ENCODE measurements at regions not wholly inside any gene's neighbourhood (a gene's known extent, or its start where the extent isn't known, plus 50 kb on each side); places are given as distances from the start of the nearest gene placed in this dataset.

DNA sequence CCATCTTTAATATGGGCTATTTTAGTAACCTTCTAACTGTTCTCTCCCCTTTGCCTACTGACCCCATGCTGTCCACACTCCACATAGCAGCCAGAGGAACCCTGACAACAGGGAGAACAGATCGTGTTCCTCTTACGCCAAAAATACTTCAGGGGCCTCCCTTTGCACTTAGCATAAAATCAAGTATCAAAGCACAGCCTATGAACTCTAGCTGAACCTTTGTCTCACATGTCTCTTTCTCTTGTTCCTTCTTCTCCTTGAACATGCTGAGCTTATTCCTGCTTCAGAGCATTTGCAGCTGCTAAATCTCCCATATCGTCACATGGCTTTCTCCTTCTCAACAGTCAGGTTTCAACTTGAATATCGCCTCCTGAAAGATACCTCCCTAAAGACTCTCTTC is 698.8 kb upstream of the C9orf72 start:
- Histone ChIP-seq H3K9me3 (ENCODE audit: control insufficient read depth in 3 of 3, low read length in 3 of 3) (no peaks in the 10 kb centered on the region), H3K4me1 (ENCODE audit: control insufficient read depth in 3 of 3, insufficient read depth in 3 of 3, low read length in 3 of 3) (no peaks in the 10 kb centered on the region), H3K27ac (ENCODE audit: low read depth, low read length) (no peak overlapping the region), H3K36me3 (ENCODE audit: control insufficient read depth in 3 of 3, insufficient read depth in 3 of 3, low read length in 3 of 3) (no peaks in the 10 kb centered on the region), H3K27me3 (ENCODE audit: control insufficient read depth in 3 of 3, insufficient read depth in 3 of 3, low read length in 3 of 3) (no peaks in the 10 kb centered on the region), H3K9ac (ENCODE audit: low read depth in 1 of 3, low read length in 3 of 3) (no peak overlapping the region), H3K4me3 (ENCODE audit: low read length in 3 of 3) (no peak overlapping the region)

DNA sequence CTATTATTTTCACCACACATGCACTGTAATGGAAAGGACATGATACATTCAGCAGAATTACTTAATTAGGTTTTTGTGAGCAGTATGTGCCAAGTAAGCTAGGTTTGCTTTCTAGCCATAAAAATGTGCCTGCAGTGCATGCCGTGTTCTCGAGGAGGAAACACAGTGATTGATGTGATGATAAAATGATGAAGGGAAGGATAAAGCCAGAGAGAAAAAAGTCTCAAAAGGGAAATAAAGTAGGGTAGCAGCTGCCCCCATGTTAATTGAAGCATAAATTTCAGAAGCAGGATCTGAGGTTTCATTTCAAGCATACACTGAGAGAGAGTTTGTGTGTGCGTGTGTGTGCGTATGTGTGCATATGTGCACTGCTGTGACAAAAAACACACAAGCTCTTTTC is 714.2 kb upstream of the C9orf72 start:
- no peaks in the 10 kb centered on the region for H3K9me3 ChIP-seq (ENCODE audit: control insufficient read depth in 3 of 3, low read length in 3 of 3)
- no peaks in the 10 kb centered on the region for H3K36me3 ChIP-seq (ENCODE audit: control insufficient read depth in 3 of 3, insufficient read depth in 3 of 3, low read length in 3 of 3)
- H3K9ac ChIP-seq (ENCODE audit: low read depth in 1 of 3, low read length in 3 of 3): no peak overlapping the region
- H3K27me3 ChIP-seq (ENCODE audit: control insufficient read depth in 3 of 3, insufficient read depth in 3 of 3, low read length in 3 of 3): no peaks in the 10 kb centered on the region
- H3K27ac ChIP-seq (ENCODE audit: low read depth, low read length): no peak overlapping the region
- H3K4me3 ChIP-seq (ENCODE audit: low read length in 3 of 3): no peak overlapping the region
- no peaks in the 10 kb centered on the region for H3K4me1 ChIP-seq (ENCODE audit: control insufficient read depth in 3 of 3, insufficient read depth in 3 of 3, low read length in 3 of 3)

DNA sequence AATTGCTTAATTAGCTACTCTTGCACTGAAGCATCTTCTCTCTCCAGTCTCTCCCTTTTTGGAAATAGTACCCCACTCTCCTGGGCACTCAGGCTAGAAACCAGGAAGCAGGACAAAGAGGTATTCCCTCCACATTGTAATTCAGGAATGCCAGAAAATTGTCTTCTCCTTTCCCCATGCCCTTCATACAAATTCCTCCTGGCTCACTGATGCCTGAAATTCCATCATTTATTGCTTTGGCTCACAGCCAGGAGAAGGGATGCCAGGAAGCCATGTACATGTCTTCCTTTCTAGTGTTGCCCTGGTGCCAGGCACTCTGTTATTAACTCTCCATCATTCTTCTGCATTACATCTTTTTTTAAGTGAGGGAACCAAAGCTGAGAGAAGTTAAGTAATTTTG is 716.5 kb upstream of the C9orf72 start:
- Histone ChIP-seq H3K9me3 (ENCODE audit: control insufficient read depth in 3 of 3, low read length in 3 of 3) (no peaks in the 10 kb centered on the region), H3K27ac (ENCODE audit: low read depth, low read length) (no peak overlapping the region), H3K4me1 (ENCODE audit: control insufficient read depth in 3 of 3, insufficient read depth in 3 of 3, low read length in 3 of 3) (no peaks in the 10 kb centered on the region), H3K4me3 (ENCODE audit: low read length in 3 of 3) (no peak overlapping the region), H3K9ac (ENCODE audit: low read depth in 1 of 3, low read length in 3 of 3) (no peak overlapping the region), H3K36me3 (ENCODE audit: control insufficient read depth in 3 of 3, insufficient read depth in 3 of 3, low read length in 3 of 3) (no peaks in the 10 kb centered on the region), H3K27me3 (ENCODE audit: control insufficient read depth in 3 of 3, insufficient read depth in 3 of 3, low read length in 3 of 3) (no peaks in the 10 kb centered on the region)

DNA sequence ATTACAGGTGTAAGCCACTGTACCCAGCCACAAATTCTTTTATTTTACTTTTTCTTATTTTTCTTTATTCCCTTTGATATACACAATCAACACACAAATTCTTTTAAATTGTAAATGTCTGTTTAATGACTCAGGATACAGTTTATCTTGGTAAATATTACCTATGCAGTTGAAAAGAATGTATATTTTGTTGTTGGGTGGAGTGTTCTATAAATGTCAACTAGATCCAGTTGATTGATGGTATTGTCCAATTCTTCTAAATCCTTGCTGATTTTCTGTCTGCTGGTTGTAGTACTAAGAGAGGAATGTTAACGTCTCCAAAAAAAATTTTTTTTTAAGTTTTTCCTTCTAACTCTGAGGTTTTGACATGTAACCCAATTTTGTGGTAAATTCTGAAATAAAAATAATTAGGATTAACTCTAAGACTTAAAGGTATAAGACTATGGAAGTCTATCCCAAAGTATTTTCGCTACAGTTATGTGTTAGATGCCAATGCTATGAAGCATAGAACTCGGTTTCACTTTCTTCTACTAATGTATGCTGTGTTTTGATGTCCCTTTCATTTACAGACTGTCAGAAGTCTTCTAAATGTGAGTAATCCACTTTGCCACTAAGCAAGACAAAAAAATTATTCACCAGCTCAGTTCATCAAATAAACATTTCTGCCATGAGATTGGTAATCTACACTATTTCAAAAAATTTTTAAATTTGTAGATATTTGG is 720.2 kb upstream of the C9orf72 start:
- Histone ChIP-seq H3K9me3 (ENCODE audit: control insufficient read depth in 3 of 3, low read length in 3 of 3) (peaks cover 0 to 2% (median 0%) of the 10 kb centered on the region in 3 donors), H3K27me3 (ENCODE audit: control insufficient read depth in 3 of 3, insufficient read depth in 3 of 3, low read length in 3 of 3) (no peaks in the 10 kb centered on the region), H3K36me3 (ENCODE audit: control insufficient read depth in 3 of 3, insufficient read depth in 3 of 3, low read length in 3 of 3) (no peaks in the 10 kb centered on the region), H3K27ac (ENCODE audit: low read depth, low read length) (no peak overlapping the region), H3K9ac (ENCODE audit: low read depth in 1 of 3, low read length in 3 of 3) (no peak overlapping the region), H3K4me3 (ENCODE audit: low read length in 3 of 3) (no peak overlapping the region), H3K4me1 (ENCODE audit: control insufficient read depth in 3 of 3, insufficient read depth in 3 of 3, low read length in 3 of 3) (no peaks in the 10 kb centered on the region)

DNA sequence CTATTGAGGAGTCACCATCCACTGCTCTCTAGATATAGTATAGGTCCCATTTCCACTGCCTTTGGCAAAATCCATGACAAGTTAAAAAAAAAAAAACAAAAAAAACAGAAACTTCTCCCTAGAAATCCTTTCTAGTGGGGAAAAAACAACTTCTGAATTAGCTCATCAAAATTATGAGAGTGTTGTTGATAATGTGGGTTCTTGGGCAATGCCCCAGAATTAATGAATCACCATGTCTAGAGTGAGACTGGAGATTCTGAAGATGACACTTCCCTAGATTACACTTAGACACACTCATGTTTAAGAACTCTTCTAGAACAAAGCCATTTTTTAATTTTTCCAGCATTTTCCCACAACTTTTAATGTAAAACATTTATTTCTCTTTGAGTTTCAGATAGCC is 728.0 kb upstream of the C9orf72 start:
- no peak overlapping the region for H3K27ac ChIP-seq (ENCODE audit: low read depth, low read length)
- H3K4me3 ChIP-seq (ENCODE audit: low read length in 3 of 3): no peak overlapping the region
- no peaks in the 10 kb centered on the region for H3K36me3 ChIP-seq (ENCODE audit: control insufficient read depth in 3 of 3, insufficient read depth in 3 of 3, low read length in 3 of 3)
- peaks cover 0 to 2% (median 0%) of the 10 kb centered on the region in 3 donors for H3K9me3 ChIP-seq (ENCODE audit: control insufficient read depth in 3 of 3, low read length in 3 of 3)
- no peak overlapping the region for H3K9ac ChIP-seq (ENCODE audit: low read depth in 1 of 3, low read length in 3 of 3)
- no peaks in the 10 kb centered on the region for H3K4me1 ChIP-seq (ENCODE audit: control insufficient read depth in 3 of 3, insufficient read depth in 3 of 3, low read length in 3 of 3)
- no peaks in the 10 kb centered on the region for H3K27me3 ChIP-seq (ENCODE audit: control insufficient read depth in 3 of 3, insufficient read depth in 3 of 3, low read length in 3 of 3)

DNA sequence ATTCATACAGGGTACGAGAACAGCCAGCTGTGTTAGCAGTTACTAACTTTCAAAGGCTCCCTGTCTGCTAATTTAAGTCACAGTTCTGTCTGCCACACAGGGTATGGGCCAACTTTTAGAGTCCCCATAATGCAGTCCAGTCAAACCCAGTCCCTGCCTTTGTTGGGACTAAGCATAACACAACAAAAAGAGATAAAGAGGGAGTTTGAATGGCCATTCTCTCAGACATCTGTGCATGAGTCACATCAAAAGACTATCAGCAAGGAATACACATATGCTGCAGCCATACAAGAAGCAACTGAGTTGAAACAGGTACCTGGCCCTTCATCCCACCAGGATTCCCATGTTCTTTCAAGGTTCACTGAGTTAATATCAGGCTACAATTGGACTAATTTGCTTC is 744.5 kb upstream of the C9orf72 start:
- no peak overlapping the region for H3K4me3 ChIP-seq (ENCODE audit: low read length in 3 of 3)
- no peaks in the 10 kb centered on the region for H3K9me3 ChIP-seq (ENCODE audit: control insufficient read depth in 3 of 3, low read length in 3 of 3)
- H3K36me3 ChIP-seq (ENCODE audit: control insufficient read depth in 3 of 3, insufficient read depth in 3 of 3, low read length in 3 of 3): no peaks in the 10 kb centered on the region
- H3K27ac ChIP-seq (ENCODE audit: low read depth, low read length): no peak overlapping the region
- no peaks in the 10 kb centered on the region for H3K27me3 ChIP-seq (ENCODE audit: control insufficient read depth in 3 of 3, insufficient read depth in 3 of 3, low read length in 3 of 3)
- no peak overlapping the region for H3K9ac ChIP-seq (ENCODE audit: low read depth in 1 of 3, low read length in 3 of 3)
- H3K4me1 ChIP-seq (ENCODE audit: control insufficient read depth in 3 of 3, insufficient read depth in 3 of 3, low read length in 3 of 3): no peaks in the 10 kb centered on the region

DNA sequence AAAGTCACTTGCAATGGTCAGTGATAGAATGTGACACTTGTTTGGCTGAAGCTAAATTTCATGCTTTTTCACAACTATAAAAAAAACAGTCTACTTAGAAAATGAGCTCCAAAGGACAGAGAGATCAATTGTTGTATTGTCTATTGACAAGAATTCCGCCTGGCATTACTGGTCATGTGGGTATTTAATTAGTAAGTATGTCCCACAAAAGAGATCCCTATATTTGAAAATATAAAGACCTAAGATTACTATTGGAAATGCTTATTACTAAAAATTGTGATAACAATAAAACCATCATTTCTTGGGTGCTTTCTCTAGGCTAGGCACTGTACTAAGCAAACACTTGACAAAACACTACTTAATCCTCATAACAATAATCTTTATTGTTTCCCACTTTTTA is 745.2 kb upstream of the C9orf72 start:
- H3K4me3 ChIP-seq (ENCODE audit: low read length in 3 of 3): no peak overlapping the region
- H3K36me3 ChIP-seq (ENCODE audit: control insufficient read depth in 3 of 3, insufficient read depth in 3 of 3, low read length in 3 of 3): no peaks in the 10 kb centered on the region
- H3K4me1 ChIP-seq (ENCODE audit: control insufficient read depth in 3 of 3, insufficient read depth in 3 of 3, low read length in 3 of 3): no peaks in the 10 kb centered on the region

DNA sequence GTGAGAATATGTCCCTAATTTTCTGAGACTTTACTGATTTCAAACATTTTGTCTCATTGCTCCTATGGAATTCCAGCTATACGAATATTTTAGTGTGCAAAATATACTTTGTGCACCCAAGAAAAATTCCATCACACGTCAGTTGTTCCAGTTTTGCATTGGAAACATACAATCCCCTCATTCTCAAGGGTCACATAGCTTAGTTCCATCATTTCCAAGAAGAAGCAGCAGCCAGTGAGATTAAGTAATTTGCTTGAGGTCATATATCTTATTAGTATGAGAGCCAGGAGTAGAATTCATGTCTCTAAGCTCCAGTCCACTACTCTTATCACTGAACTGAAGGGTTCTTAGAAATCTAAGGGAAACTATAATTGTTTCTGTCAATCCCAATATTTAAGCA is 746.7 kb upstream of the C9orf72 start:
- H3K36me3 ChIP-seq (ENCODE audit: control insufficient read depth in 3 of 3, insufficient read depth in 3 of 3, low read length in 3 of 3): no peaks in the 10 kb centered on the region
- no peak overlapping the region for H3K4me3 ChIP-seq (ENCODE audit: low read length in 3 of 3)
- H3K9ac ChIP-seq (ENCODE audit: low read depth in 1 of 3, low read length in 3 of 3): no peak overlapping the region
- no peaks in the 10 kb centered on the region for H3K9me3 ChIP-seq (ENCODE audit: control insufficient read depth in 3 of 3, low read length in 3 of 3)
- no peak overlapping the region for H3K27ac ChIP-seq (ENCODE audit: low read depth, low read length)
- H3K27me3 ChIP-seq (ENCODE audit: control insufficient read depth in 3 of 3, insufficient read depth in 3 of 3, low read length in 3 of 3): no peaks in the 10 kb centered on the region
- H3K4me1 ChIP-seq (ENCODE audit: control insufficient read depth in 3 of 3, insufficient read depth in 3 of 3, low read length in 3 of 3): no peaks in the 10 kb centered on the region

More for the DNA sequence above, 745.2 kb upstream of the C9orf72 start:
- no peak overlapping the region for H3K9ac ChIP-seq (ENCODE audit: low read depth in 1 of 3, low read length in 3 of 3)
- no peaks in the 10 kb centered on the region for H3K27me3 ChIP-seq (ENCODE audit: control insufficient read depth in 3 of 3, insufficient read depth in 3 of 3, low read length in 3 of 3)
- H3K9me3 ChIP-seq (ENCODE audit: control insufficient read depth in 3 of 3, low read length in 3 of 3): no peaks in the 10 kb centered on the region
- H3K27ac ChIP-seq (ENCODE audit: low read depth, low read length): no peak overlapping the region

DNA sequence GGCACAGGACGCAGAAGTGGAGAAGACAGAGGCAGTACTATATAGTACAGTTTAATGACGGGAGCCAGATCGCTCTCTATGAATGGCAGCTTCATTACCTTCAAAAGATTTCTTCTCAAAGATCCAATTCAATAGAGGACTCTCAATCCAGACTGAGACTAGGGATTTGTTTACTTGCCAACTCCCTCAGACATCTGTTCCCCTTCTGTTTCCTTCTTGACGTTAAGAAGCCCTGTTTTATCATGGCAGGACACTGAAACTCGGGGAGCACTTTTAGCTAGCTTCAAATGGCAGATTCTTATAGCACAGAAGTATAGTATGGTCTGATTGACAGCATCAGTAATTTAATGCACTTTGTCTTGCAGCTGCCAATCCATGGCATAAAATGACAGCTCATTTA is 747.3 kb upstream of the C9orf72 start:
- Histone ChIP-seq H3K4me3 (ENCODE audit: low read length in 3 of 3) (no peak overlapping the region), H3K36me3 (ENCODE audit: control insufficient read depth in 3 of 3, insufficient read depth in 3 of 3, low read length in 3 of 3) (no peaks in the 10 kb centered on the region), H3K9me3 (ENCODE audit: control insufficient read depth in 3 of 3, low read length in 3 of 3) (no peaks in the 10 kb centered on the region), H3K4me1 (ENCODE audit: control insufficient read depth in 3 of 3, insufficient read depth in 3 of 3, low read length in 3 of 3) (no peaks in the 10 kb centered on the region), H3K27ac (ENCODE audit: low read depth, low read length) (no peak overlapping the region), H3K27me3 (ENCODE audit: control insufficient read depth in 3 of 3, insufficient read depth in 3 of 3, low read length in 3 of 3) (no peaks in the 10 kb centered on the region), H3K9ac (ENCODE audit: low read depth in 1 of 3, low read length in 3 of 3) (no peak overlapping the region)

DNA sequence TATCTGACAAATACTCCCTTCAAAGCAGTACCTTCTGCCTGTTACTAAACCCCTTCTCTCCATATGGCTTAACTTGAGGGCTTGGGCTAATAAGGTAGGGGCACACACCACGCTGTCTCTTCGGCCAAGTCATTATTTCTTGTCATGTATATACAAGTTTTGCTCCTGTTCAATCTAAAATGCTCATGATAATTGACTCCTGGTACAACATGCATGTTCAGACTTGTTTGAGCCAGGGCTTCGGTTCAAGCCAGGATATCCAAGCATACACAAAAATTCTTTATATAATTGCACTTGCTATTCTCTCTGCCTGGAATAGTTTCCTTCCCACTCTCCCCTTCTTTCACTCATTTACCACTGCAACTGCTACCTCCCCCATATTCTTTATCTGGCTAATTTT is 756.0 kb upstream of the C9orf72 start:
- no peak overlapping the region for H3K4me3 ChIP-seq (ENCODE audit: low read length in 3 of 3)
- H3K27me3 ChIP-seq (ENCODE audit: control insufficient read depth in 3 of 3, insufficient read depth in 3 of 3, low read length in 3 of 3): no peaks in the 10 kb centered on the region
- no peak overlapping the region for H3K27ac ChIP-seq (ENCODE audit: low read depth, low read length)
- no peaks in the 10 kb centered on the region for H3K4me1 ChIP-seq (ENCODE audit: control insufficient read depth in 3 of 3, insufficient read depth in 3 of 3, low read length in 3 of 3)
- H3K9me3 ChIP-seq (ENCODE audit: control insufficient read depth in 3 of 3, low read length in 3 of 3): no peaks in the 10 kb centered on the region
- H3K9ac ChIP-seq (ENCODE audit: low read depth in 1 of 3, low read length in 3 of 3): no peak overlapping the region
- no peaks in the 10 kb centered on the region for H3K36me3 ChIP-seq (ENCODE audit: control insufficient read depth in 3 of 3, insufficient read depth in 3 of 3, low read length in 3 of 3)

Measured in skeletal muscle tissue (tissue), 3 donors.